Loucy (cell line): ENCODE measurements at regions not wholly inside any gene's neighbourhood (a gene's known extent, or its start where the extent isn't known, plus 50 kb on each side); places are given as distances from the start of the nearest gene placed in this dataset.

ENCODE experiments used
- H2AFZ ChIP-seq: fragments of 200-600 bp; sonication (generic); 2 replicates; pipeline ENCODE4 v1.6.0; 2016; ENCODE audit warnings: antibody characterized with exemption, mild to moderate bottlenecking, low read length, moderate library complexity
- H3F3A ChIP-seq: fragments of 200-600 bp; 2 replicates; pipeline ENCODE4 v1.6.0; 2016; ENCODE audit warnings: antibody characterized with exemption, low read depth, mild to moderate bottlenecking
- H3K27me3 ChIP-seq: fragments of 200-600 bp; sonication (generic); 2 replicates; pipeline ENCODE4 v1.6.1; 2014; ENCODE audit warnings: low read length, mild to moderate bottlenecking; ENCODE audit not compliant: insufficient read depth, poor library complexity, severe bottlenecking
- H3K36me3 ChIP-seq: fragments of 200-600 bp; sonication (generic); 2 replicates; pipeline ENCODE4 v1.6.1; 2016; ENCODE audit warnings: low read length; ENCODE audit not compliant: insufficient read depth
- H3K4me1 ChIP-seq: fragments of 200-600 bp; sonication (generic); 2 replicates; pipeline ENCODE4 v1.5.1; 2014; ENCODE audit warnings: low read length, mild to moderate bottlenecking; ENCODE audit not compliant: insufficient read depth, poor library complexity, severe bottlenecking
- H3K4me2 ChIP-seq: fragments of 200-600 bp; sonication (generic); 2 replicates; pipeline ENCODE4 v1.6.0; 2014; ENCODE audit warnings: antibody characterized with exemption, low read length, low read depth, mild to moderate bottlenecking; ENCODE audit not compliant: poor library complexity, severe bottlenecking
- H3K4me3 ChIP-seq: fragments of 200-600 bp; sonication (generic); 2 replicates; pipeline ENCODE4 v1.5.1; 2014; ENCODE audit warnings: low read length, mild to moderate bottlenecking, mixed read lengths; ENCODE audit not compliant: poor library complexity, severe bottlenecking
- H3K79me2 ChIP-seq: fragments of 200-600 bp; sonication (generic); 2 replicates; pipeline ENCODE4 v1.6.1; 2014; ENCODE audit warnings: low read length; ENCODE audit not compliant: insufficient read depth
- H3K9ac ChIP-seq: fragments of 200-600 bp; sonication (generic); 2 replicates; pipeline ENCODE4 v1.6.0; 2014; ENCODE audit warnings: mild to moderate bottlenecking, low read depth, low read length, moderate library complexity; ENCODE audit not compliant: poor library complexity, severe bottlenecking
- H3K9me2 ChIP-seq: fragments of 200-600 bp; sonication (generic); replicated peaks from 2 replicates; pipeline ENCODE4 v1.6.1; 2016; ENCODE audit warnings: low read depth, low read length, mixed read lengths
- H3K9me3 ChIP-seq: fragments of 200-600 bp; sonication (generic); 2 replicates; pipeline ENCODE4 v1.6.1; 2014; ENCODE audit warnings: mild to moderate bottlenecking, antibody characterized with exemption, low read length, low read depth; ENCODE audit not compliant: insufficient read depth
- H4K20me1 ChIP-seq: fragments of 200-600 bp; sonication (generic); 2 replicates; pipeline ENCODE4 v1.6.0; 2014; ENCODE audit warnings: antibody characterized with exemption, low read length, mild to moderate bottlenecking; ENCODE audit not compliant: insufficient read depth, poor library complexity, severe bottlenecking
- CTCF ChIP-seq: fragments of 200-600 bp; sonication (generic); conservative IDR thresholded peaks from 2 replicates; pipeline ENCODE4 v1.5.1; 2014; ENCODE audit warnings: mild to moderate bottlenecking, antibody characterized with exemption, low read length
- EZH2phosphoT487 ChIP-seq: fragments of 200-600 bp; IDR thresholded peaks from 2 replicates; pipeline ENCODE4 v1.6.1; 2018; ENCODE audit warnings: antibody characterized with exemption, mild to moderate bottlenecking, moderate library complexity, borderline replicate concordance

GRCh38 chr15:39432912-39433348 is 147.9 kb upstream of the THBS1 start:
- H4K20me1 ChIP-seq, result no peaks in the 10 kb centered on the region
- no peaks in the 10 kb centered on the region for H3K79me2 ChIP-seq
- H3K4me1 ChIP-seq, result peaks cover 32% of the 10 kb centered on the region
- no peaks in the 10 kb centered on the region for H3K9me2 ChIP-seq
- no peak for TF ChIP-seq EZH2phosphoT487
- TF ChIP-seq CTCF, result no peak
- H3K27me3 ChIP-seq, result no peaks in the 10 kb centered on the region
- no peak overlapping the region for H3K4me3 ChIP-seq
- no peak overlapping the region for H3K4me2 ChIP-seq
- no peaks in the 10 kb centered on the region for H3K36me3 ChIP-seq
- no peaks in the 10 kb centered on the region for H3K9me3 ChIP-seq
- no peak overlapping the region for H3K9ac ChIP-seq
- H2AFZ ChIP-seq, result no peak overlapping the region
- H3F3A ChIP-seq, result 0 out of 2 replicates have a peak, but pooled peaks cover 2% of the 10 kb centered on the region

- Histone ChIP-seq H3K79me2 (no peaks in the 10 kb centered on the region), H3K9ac (no peak overlapping the region), H3K36me3 (no peaks in the 10 kb centered on the region), H2AFZ (no peak overlapping the region), H3K27me3 (no peaks in the 10 kb centered on the region), H3K9me3 (no peaks in the 10 kb centered on the region), H4K20me1 (no peaks in the 10 kb centered on the region), H3F3A (0 out of 2 replicates have a peak, but pooled peaks cover 2% of the 10 kb centered on the region), H3K9me2 (no peaks in the 10 kb centered on the region), H3K4me3 (no peak overlapping the region), H3K4me1 (peaks cover 27% of the 10 kb centered on the region), H3K4me2 (no peak overlapping the region)
- TF ChIP-seq EZH2phosphoT487 (no peak), CTCF (no peak)
These were observed 147.5 kb upstream of the THBS1 start for GRCh38 chr15:39433376-39433775.

GRCh38 chr15:39434163-39434562 is 146.7 kb upstream of the THBS1 start:
- no peak overlapping the region for H2AFZ ChIP-seq
- H3K79me2 ChIP-seq, result no peaks in the 10 kb centered on the region
- H3K4me3 ChIP-seq, result no peak overlapping the region
- H3F3A ChIP-seq, result 0 out of 2 replicates have a peak, but pooled peaks cover 2% of the 10 kb centered on the region
- no peaks in the 10 kb centered on the region for H3K27me3 ChIP-seq
- no peak overlapping the region for H3K4me2 ChIP-seq
- no peaks in the 10 kb centered on the region for H3K36me3 ChIP-seq
- no peaks in the 10 kb centered on the region for H3K9me2 ChIP-seq
- TF ChIP-seq EZH2phosphoT487, result no peak
- TF ChIP-seq CTCF, result no peak
- no peaks in the 10 kb centered on the region for H3K9me3 ChIP-seq
- peaks cover 25% of the 10 kb centered on the region for H3K4me1 ChIP-seq
- H4K20me1 ChIP-seq, result no peaks in the 10 kb centered on the region
- H3K9ac ChIP-seq, result no peak overlapping the region
